Cardiac muscle cell (in vitro differentiated cells and primary cell): ENCODE measurements at regions not wholly inside any gene's neighbourhood (a gene's known extent, or its start where the extent isn't known, plus 50 kb on each side); places are given as distances from the start of the nearest gene placed in this dataset.

Experiments used
- DNase-seq, 2 donors: peaks; one replicate each; pipeline versions ENCODE4 v3.0.0 to v3.0.0-alpha.2; 2010 to 2017; ENCODE audit warnings: low read depth in 1 of 2, low spot score in 1 of 2
- H3K27ac ChIP-seq: fragments of 200-600 bp; sonication (generic); 2 replicates; pipeline ENCODE4 v1.5.1; 2016
- H3K27me3 ChIP-seq: fragments of 200-600 bp; sonication (generic); 2 replicates; pipeline ENCODE4 v1.6.0; 2016; ENCODE audit warnings: control low read depth
- H3K36me3 ChIP-seq: fragments of 200-600 bp; sonication (generic); 2 replicates; pipeline ENCODE4 v1.5.1; 2016; ENCODE audit warnings: control low read depth
- H3K4me1 ChIP-seq: fragments of 200-600 bp; sonication (generic); 2 replicates; pipeline ENCODE4 v1.8.1; 2017; ENCODE audit warnings: low read depth, mild to moderate bottlenecking, mixed run types
- H3K4me3 ChIP-seq: fragments of 200-600 bp; sonication (generic); 2 replicates; pipeline ENCODE4 v1.5.1; 2016; ENCODE audit warnings: mild to moderate bottlenecking
- H3K9me3 ChIP-seq: fragments of 200-600 bp; sonication (generic); 2 replicates; pipeline ENCODE4 v1.5.1; 2017; ENCODE audit warnings: low read depth, mild to moderate bottlenecking, control low read depth
- CTCF ChIP-seq: IDR thresholded peaks from 2 replicates; pipeline ENCODE4 v1.5.1; 2012; ENCODE audit warnings: low read depth, mild to moderate bottlenecking, low read length

- Histone ChIP-seq H3K4me3 (no peak overlapping the region), H3K27me3 (no peaks in the 10 kb centered on the region), H3K27ac (no peak overlapping the region), H3K4me1 (peaks cover 9% of the 10 kb centered on the region), H3K36me3 (no peaks in the 10 kb centered on the region), H3K9me3 (no peaks in the 10 kb centered on the region)
- TF ChIP-seq CTCF: no peak
- no peak for DNase-seq
Measured at GRCh38 chr5:175124251-175124813, 319.6 kb downstream of the DRD1 start.

GRCh38 chr5:175123542-175123941 lies 320.4 kb downstream of the DRD1 start:
- Histone ChIP-seq H3K4me1 (peaks cover 4% of the 10 kb centered on the region), H3K27ac (no peak overlapping the region), H3K27me3 (no peaks in the 10 kb centered on the region), H3K4me3 (no peak overlapping the region), H3K9me3 (no peaks in the 10 kb centered on the region), H3K36me3 (no peaks in the 10 kb centered on the region)
- TF ChIP-seq CTCF: no peak
- DNase-seq: no peak

GRCh38 chr5:175121457-175121856 lies 322.5 kb downstream of the DRD1 start:
- peaks cover 3% of the 10 kb centered on the region for H3K4me1 ChIP-seq
- no peaks in the 10 kb centered on the region for H3K9me3 ChIP-seq
- H3K27me3 ChIP-seq: no peaks in the 10 kb centered on the region
- TF ChIP-seq CTCF: no peak
- no peak overlapping the region for H3K4me3 ChIP-seq
- H3K36me3 ChIP-seq: no peaks in the 10 kb centered on the region
- H3K27ac ChIP-seq: no peak overlapping the region
- no peak for DNase-seq

GRCh38 chr5:175120412-175120811 lies 323.6 kb downstream of the DRD1 start:
- Histone ChIP-seq H3K36me3 (no peaks in the 10 kb centered on the region), H3K27me3 (no peaks in the 10 kb centered on the region), H3K9me3 (no peaks in the 10 kb centered on the region), H3K4me3 (no peak overlapping the region), H3K27ac (no peak overlapping the region), H3K4me1 (peaks cover 4% of the 10 kb centered on the region)
- DNase-seq: no peak
- TF ChIP-seq CTCF: no peak

GRCh38 chr5:175118700-175119309 lies 325.2 kb downstream of the DRD1 start:
- no peak for TF ChIP-seq CTCF
- no peaks in the 10 kb centered on the region for H3K9me3 ChIP-seq
- no peaks in the 10 kb centered on the region for H3K36me3 ChIP-seq
- no peak for DNase-seq
- no peaks in the 10 kb centered on the region for H3K27me3 ChIP-seq
- no peak overlapping the region for H3K4me3 ChIP-seq
- H3K27ac ChIP-seq: no peak overlapping the region
- peaks cover 4% of the 10 kb centered on the region for H3K4me1 ChIP-seq
